T1000 (cell line): ENCODE measurements at regions not wholly inside any gene's neighbourhood (a gene's known extent, or its start where the extent isn't known, plus 50 kb on each side); places are given as distances from the start of the nearest gene placed in this dataset.
"Not testable (repeated sequence)": the region's sequence is repeated elsewhere in the genome, so short reads cannot be mapped to it uniquely, and the experiment has no call there.

Experiments used
- DNase-seq: peaks from one replicate; lab custom pipeline; 2025; ENCODE audit warnings: mixed read lengths; lab: John Stamatoyannopoulos, UW

- no peak for DNase-seq
Measured at GRCh38 chr16:51851111-51851510, 695.8 kb downstream of the TOX3 start.

- DNase-seq = no peak
Measured at GRCh38 chr16:51849715-51850114, 697.2 kb downstream of the TOX3 start.

DNA sequence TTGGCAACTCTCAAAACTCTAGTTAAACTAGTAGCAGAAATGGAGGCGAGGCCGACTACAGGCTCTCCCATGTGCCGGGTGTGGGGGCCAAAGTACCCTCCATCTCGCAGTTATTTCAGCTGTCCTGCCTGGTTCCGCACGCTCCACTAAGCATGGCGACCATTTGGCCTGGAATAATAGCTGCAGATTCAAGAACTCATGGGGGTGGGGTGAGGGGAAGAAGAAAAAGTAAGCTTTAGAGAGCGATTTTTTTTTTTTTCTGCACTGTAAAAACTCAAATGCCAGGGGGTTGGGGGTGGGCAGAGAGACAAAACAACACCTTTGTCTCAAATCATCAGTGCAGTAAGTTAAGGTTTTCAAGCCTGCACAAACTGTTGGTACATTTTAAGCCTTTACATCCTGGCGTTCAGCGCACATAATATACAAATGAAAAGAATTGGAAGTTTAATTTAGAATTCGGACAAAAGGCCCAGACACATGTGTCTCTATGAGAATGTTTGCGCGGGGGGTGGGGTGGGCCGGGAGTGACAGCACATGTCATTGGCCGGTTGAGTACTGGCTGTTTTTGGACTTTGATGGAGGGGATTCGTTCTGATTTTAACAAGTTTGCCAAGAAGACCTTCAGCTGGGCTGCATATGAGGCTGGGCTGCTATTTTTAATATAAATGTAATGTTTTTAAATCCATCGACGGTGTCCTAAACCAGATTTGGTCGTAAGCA lies 694.7 kb upstream of the SALL1 start:
- no peak for DNase-seq

DNA sequence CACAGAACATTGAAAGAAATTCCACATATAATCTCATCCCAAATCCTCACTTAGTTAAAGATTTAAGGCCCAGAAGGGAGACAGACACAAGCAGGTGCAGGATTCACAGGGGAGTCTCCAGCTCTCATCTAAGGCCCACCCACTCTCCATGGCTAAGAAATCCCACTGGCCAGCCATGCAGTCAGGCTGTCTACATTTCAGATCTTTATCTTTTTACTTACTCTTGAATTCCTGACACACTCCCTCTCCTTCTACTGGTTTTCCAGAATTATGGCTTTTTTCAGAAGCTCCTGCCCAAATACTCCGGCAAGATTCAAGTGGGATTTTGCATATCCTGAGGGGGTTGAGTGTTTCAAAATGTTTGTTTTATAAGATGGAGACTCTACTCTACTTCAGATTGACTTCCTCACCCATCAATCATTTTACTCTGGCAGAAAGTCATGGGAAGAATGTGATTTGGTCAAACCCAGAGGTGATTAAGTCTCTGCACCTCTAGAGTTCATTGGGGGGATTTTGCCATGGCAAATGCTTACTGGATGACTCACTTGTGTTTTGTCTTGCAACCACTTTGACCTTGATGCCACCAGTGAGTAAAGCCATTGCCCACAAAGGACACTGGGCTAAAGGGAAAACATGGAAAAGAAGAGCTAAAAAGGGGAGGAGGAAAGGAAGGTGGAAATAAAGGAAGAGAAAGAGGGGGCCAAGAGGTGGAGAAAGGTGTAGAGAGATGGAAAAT lies 688.8 kb upstream of the SALL1 start:
- DNase-seq = peak; percentile 37

- no peak for DNase-seq
Measured at GRCh38 chr16:51834794-51835193, 683.7 kb upstream of the SALL1 start.

DNA sequence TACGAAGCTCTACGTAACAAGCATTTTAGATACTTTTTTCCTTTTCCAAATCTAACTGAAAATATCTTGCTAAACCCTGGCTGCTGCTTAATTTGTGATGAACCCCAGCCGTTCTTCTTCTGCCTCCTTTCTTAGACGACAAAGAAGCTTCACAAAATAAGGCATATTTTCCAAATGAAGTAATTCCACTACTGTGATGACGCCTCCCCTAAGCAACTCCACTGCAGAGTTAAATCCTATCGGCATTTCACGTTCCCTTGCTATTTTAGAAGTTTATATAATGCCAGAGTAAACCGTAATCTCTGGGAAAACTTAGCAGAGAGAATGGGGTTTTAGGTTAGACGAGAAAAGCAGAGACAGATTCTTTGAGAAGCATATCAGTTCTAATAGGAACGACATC lies 683.1 kb upstream of the SALL1 start:
- no peak for DNase-seq

GRCh38 chr16:51831595-51832367 lies 680.7 kb upstream of the SALL1 start:
- DNase-seq = no peak

DNA sequence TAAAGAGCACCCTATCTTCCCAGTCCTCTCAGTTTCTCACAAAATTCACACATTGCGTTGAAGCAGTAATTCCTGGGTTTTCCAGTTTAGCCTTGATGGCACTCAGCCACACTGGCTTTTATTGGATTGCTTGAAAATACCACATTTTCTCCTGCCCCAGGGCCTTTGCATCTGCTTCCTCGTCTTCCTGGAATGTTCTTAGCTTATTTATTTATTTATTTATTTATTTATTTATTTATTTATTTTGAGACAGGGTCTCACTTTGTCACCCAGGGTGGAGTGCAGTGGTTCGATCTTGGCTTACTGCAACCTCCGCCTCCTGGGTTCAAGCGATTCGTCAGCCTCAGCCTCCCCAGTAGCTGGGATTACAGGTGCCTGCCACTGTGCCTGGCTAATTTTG lies 680.0 kb upstream of the SALL1 start:
- not testable (repeated sequence) for DNase-seq

GRCh38 chr16:51825779-51826178 lies 674.7 kb upstream of the SALL1 start:
- DNase-seq = no peak

DNA sequence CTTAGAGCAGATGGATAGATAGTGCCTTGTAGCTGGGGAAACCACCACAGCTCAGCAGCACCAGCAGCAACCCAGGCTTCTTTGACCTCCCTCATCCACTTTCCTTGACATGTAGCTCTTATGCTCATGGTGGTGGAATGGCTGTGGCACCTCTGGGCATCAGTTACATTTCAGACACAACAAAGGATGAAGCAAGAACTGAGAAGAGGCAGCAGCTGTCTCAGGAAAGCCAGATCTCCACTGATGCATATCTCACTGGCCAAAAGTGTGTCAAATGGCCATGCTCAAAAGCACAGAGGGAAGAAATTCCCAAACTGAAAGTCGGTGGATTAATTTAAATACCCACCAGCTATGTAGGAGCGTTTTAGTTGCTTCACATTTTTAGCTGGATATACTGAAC lies 671.4 kb upstream of the SALL1 start:
- no peak for DNase-seq

GRCh38 chr16:51821527-51821926 lies 670.5 kb upstream of the SALL1 start:
- DNase-seq = no peak

- DNase-seq = no peak
Measured at GRCh38 chr16:51820176-51820575, 669.1 kb upstream of the SALL1 start.

DNA sequence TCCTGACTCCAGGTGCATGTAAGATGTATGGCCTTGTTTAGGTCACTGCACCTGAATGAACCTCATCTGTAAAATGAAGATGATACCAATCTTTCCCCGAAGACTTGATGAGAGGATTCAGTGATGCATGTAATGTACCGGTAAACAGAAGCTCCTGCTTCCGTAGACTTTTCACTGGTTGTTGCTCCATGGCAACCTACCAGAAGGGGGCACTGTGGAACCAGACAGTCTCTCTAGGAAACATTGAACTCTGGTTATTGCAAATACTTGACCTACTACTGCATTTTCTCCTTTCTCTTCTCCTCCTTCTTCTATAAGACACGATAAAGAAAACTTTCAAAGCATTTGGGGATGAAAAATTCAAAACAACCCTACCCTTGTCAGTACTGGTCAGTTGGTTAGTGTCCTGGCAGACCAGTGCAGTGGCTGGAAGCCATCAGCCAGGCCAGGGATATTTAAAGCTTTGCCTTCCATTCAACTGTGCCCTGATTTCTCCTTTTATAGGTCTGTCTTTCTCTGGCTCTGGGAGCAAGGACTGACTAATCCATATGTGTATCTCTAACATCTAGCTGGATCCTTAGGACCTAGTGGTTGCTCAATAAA lies 667.4 kb upstream of the SALL1 start:
- DNase-seq = no peak

- DNase-seq = no peak
Measured at GRCh38 chr16:51816929-51817328, 665.9 kb upstream of the SALL1 start.

GRCh38 chr16:51815523-51815922 lies 664.5 kb upstream of the SALL1 start:
- DNase-seq = no peak

DNA sequence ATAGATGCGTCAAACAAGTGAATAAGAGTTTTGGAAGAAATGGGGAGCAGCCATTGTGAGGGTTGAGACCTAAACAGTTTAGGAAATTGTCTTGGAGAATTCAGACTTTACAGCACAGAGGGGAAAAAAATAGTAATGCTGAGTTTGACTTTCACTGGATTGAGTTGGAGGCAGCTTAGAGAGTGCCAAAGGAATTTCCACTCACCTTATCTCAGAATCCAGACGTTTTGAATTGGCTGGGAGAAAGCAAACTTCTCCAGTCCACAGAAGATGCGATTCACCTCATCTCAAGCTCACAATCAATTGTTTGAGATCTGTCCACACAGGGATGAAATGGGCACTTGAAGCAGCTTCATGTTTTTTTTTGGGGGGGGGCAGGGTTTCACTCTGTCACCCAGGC lies 663.5 kb upstream of the SALL1 start:
- DNase-seq = no peak

- no peak for DNase-seq
Measured at GRCh38 chr16:51813609-51814008, 662.5 kb upstream of the SALL1 start.

DNA sequence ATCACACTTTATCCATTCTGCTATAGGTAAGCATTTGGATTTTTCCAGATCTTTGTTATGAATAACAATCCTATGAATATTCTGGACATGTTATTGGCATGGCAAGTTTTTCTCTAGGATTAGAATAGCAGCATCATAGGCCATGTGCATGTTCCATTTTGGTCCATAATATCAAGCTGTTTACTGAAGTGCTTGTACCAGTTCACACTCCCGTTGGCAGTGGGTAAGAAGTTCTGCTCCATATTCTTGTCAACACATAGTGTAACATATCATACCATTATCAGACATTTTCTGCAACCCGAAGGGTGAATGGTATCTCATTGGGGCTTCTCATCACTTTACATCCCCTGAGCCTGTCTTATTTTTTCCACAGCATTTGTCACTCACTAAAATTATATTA lies 661.9 kb upstream of the SALL1 start:
- no peak for DNase-seq

DNA sequence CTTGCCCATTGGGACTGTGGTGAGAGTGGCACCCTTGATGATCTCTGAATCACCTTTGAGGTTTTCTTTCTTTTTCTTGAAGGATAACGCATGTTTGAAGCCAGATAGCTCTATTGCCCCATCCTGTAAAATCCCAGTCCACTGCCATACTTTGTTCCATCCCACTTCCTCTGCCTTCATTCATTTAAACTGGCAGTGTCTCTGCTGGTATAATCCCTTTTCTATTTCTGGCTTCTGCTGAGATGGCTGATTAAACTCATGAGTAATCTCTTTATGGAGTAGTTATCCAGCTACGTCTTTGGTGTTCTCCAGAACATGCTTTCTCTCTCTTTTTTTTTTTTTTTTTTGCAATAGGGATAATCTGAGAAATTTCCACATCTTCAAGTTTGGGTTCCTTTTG lies 656.5 kb upstream of the SALL1 start:
- DNase-seq = no peak

GRCh38 chr16:51801635-51802034 lies 650.6 kb upstream of the SALL1 start:
- no peak for DNase-seq

GRCh38 chr16:51797669-51798259 lies 646.7 kb upstream of the SALL1 start:
- DNase-seq = no peak

- DNase-seq = no peak
Measured at GRCh38 chr16:51779240-51779639, 628.2 kb upstream of the SALL1 start.
